Right atrium auricular region (tissue), 2 donors: ENCODE measurements at regions not wholly inside any gene's neighbourhood (a gene's known extent, or its start where the extent isn't known, plus 50 kb on each side); places are given as distances from the start of the nearest gene placed in this dataset.

Experiments used
- DNase-seq: peaks from one replicate; pipeline ENCODE4 v3.0.0-alpha.2; 2019; ENCODE audit warnings: low spot score
- H3K27ac ChIP-seq, 2 donors: fragments of 200-600 bp; sonication (generic); 1 replicate in 1 of 2; 2 replicates in 1 of 2; pipeline ENCODE4 v1.5.1; 2016 to 2019
- H3K27me3 ChIP-seq, 2 donors: fragments of 200-600 bp; sonication (generic); one replicate each; pipeline versions ENCODE4 v1.5.1 to v1.6.0; 2017 to 2019
- H3K36me3 ChIP-seq: fragments of 200-600 bp; sonication (generic); one replicate; pipeline ENCODE4 v1.5.1; 2016
- H3K4me1 ChIP-seq, 2 donors: fragments of 200-600 bp; sonication (generic); one replicate each; pipeline versions ENCODE4 v1.5.1 to v1.6.0; 2017 to 2019
- H3K4me3 ChIP-seq, 2 donors: fragments of 200-600 bp; sonication (generic); 1 replicate in 1 of 2; 2 replicates in 1 of 2; pipeline ENCODE4 v1.5.1; 2017 to 2019; ENCODE audit warnings: mild to moderate bottlenecking in 1 of 2, moderate library complexity in 1 of 2
- H3K9me3 ChIP-seq, 2 donors: fragments of 200-600 bp; sonication (generic); one replicate each; pipeline ENCODE4 v1.5.1; 2019
- CTCF ChIP-seq, 2 donors: fragments of 200-600 bp; sonication (generic); IDR thresholded peaks; one replicate each; pipeline ENCODE4 v1.5.1; 2019; ENCODE audit warnings: antibody characterized with exemption in 2 of 2

GRCh38 chr1:90381598-90381997 is 335.5 kb downstream of the BARHL2 start:
- Histone ChIP-seq H3K4me3 (no peak overlapping the region), H3K4me1 (no peaks in the 10 kb centered on the region), H3K36me3 (no peaks in the 10 kb centered on the region), H3K27ac (no peak overlapping the region), H3K27me3 (no peaks in the 10 kb centered on the region), H3K9me3 (peaks cover 0 to 5% of the 10 kb centered on the region in 2 donors)
- no peak for TF ChIP-seq CTCF (IDR thresholded peaks at IDR 0.05)
- DNase-seq = no peak

GRCh38 chr1:90371448-90371813 is 345.7 kb downstream of the BARHL2 start:
- Histone ChIP-seq H3K9me3 (no peaks in the 10 kb centered on the region), H3K27me3 (no peaks in the 10 kb centered on the region), H3K4me3 (no peak overlapping the region), H3K27ac (no peak overlapping the region), H3K36me3 (no peaks in the 10 kb centered on the region), H3K4me1 (no peaks in the 10 kb centered on the region)
- no peak for TF ChIP-seq CTCF (IDR thresholded peaks at IDR 0.05)
- no peak for DNase-seq

GRCh38 chr1:90370686-90371447 is 346.2 kb downstream of the BARHL2 start:
- TF ChIP-seq CTCF (IDR thresholded peaks at IDR 0.05) = no peak
- H3K9me3 ChIP-seq = no peaks in the 10 kb centered on the region
- no peaks in the 10 kb centered on the region for H3K4me1 ChIP-seq
- no peak overlapping the region for H3K4me3 ChIP-seq
- no peak for DNase-seq
- no peaks in the 10 kb centered on the region for H3K27me3 ChIP-seq
- no peaks in the 10 kb centered on the region for H3K36me3 ChIP-seq
- H3K27ac ChIP-seq = no peak overlapping the region

GRCh38 chr1:90362163-90362562 is 354.9 kb downstream of the BARHL2 start:
- no peak for TF ChIP-seq CTCF (IDR thresholded peaks at IDR 0.05)
- Histone ChIP-seq H3K36me3 (no peaks in the 10 kb centered on the region), H3K9me3 (peaks cover 0 to 8% of the 10 kb centered on the region in 2 donors), H3K27me3 (no peaks in the 10 kb centered on the region), H3K4me3 (no peak overlapping the region), H3K4me1 (no peaks in the 10 kb centered on the region), H3K27ac (no peak overlapping the region)
- no peak for DNase-seq

GRCh38 chr1:90361026-90361425 is 356.1 kb downstream of the BARHL2 start:
- Histone ChIP-seq H3K27ac (no peak overlapping the region), H3K27me3 (no peaks in the 10 kb centered on the region), H3K36me3 (no peaks in the 10 kb centered on the region), H3K4me3 (no peak overlapping the region), H3K4me1 (no peaks in the 10 kb centered on the region), H3K9me3 (peaks cover 0 to 8% of the 10 kb centered on the region in 2 donors)
- TF ChIP-seq CTCF (IDR thresholded peaks at IDR 0.05) = no peak
- no peak for DNase-seq

GRCh38 chr1:90359994-90360393 is 357.1 kb downstream of the BARHL2 start:
- no peaks in the 10 kb centered on the region for H3K36me3 ChIP-seq
- TF ChIP-seq CTCF (IDR thresholded peaks at IDR 0.05) = no peak
- peaks cover 0 to 3% of the 10 kb centered on the region in 2 donors for H3K9me3 ChIP-seq
- H3K27ac ChIP-seq = no peak overlapping the region
- H3K27me3 ChIP-seq = no peaks in the 10 kb centered on the region
- DNase-seq = no peak
- H3K4me3 ChIP-seq = no peak overlapping the region
- H3K4me1 ChIP-seq = no peaks in the 10 kb centered on the region
